Smooth muscle cell (in vitro differentiated cells): ENCODE measurements at regions not wholly inside any gene's neighbourhood (a gene's known extent, or its start where the extent isn't known, plus 50 kb on each side); places are given as distances from the start of the nearest gene placed in this dataset.

ENCODE experiments used
- DNase-seq: peaks from one replicate; lab custom pipeline; 2025; ENCODE audit not compliant: unreplicated experiment; lab: John Stamatoyannopoulos, UW
- H2AFZ ChIP-seq: fragments of 200-600 bp; sonication (generic); 2 replicates; pipeline ENCODE4 v1.6.0; 2016; ENCODE audit warnings: antibody characterized with exemption, low read depth, mild to moderate bottlenecking
- H3F3A ChIP-seq: fragments of 200-600 bp; sonication (generic); 2 replicates; pipeline ENCODE4 v1.6.0; 2017; ENCODE audit warnings: antibody characterized with exemption, low read depth
- H3K27ac ChIP-seq: fragments of 200-600 bp; sonication (generic); 2 replicates; pipeline ENCODE4 v1.5.1; 2016; ENCODE audit warnings: low read depth, mild to moderate bottlenecking
- H3K27me3 ChIP-seq: fragments of 200-600 bp; sonication (generic); 2 replicates; pipeline ENCODE4 v1.6.1; 2016; ENCODE audit warnings: low read depth, mild to moderate bottlenecking
- H3K36me3 ChIP-seq: fragments of 200-600 bp; sonication (generic); 2 replicates; pipeline ENCODE4 v1.5.1; 2016; ENCODE audit warnings: low read depth
- H3K4me1 ChIP-seq: fragments of 200-600 bp; sonication (generic); 2 replicates; pipeline ENCODE4 v1.5.1; 2016; ENCODE audit warnings: low read depth
- H3K4me2 ChIP-seq: fragments of 200-600 bp; sonication (generic); 2 replicates; pipeline ENCODE4 v1.6.0; 2016; ENCODE audit warnings: mild to moderate bottlenecking
- H3K4me3 ChIP-seq: fragments of 200-600 bp; sonication (generic); 2 replicates; pipeline ENCODE4 v1.5.1; 2016; ENCODE audit warnings: mild to moderate bottlenecking
- H3K79me2 ChIP-seq: fragments of 200-600 bp; sonication (generic); 2 replicates; pipeline ENCODE4 v1.6.0; 2016; ENCODE audit warnings: low read depth, mild to moderate bottlenecking
- H3K9ac ChIP-seq: fragments of 200-600 bp; sonication (generic); 2 replicates; pipeline ENCODE4 v1.6.0; 2016; ENCODE audit warnings: low read depth
- H3K9me3 ChIP-seq: fragments of 200-600 bp; sonication (generic); replicated peaks from 2 replicates; pipeline ENCODE4 v1.5.1; 2016; ENCODE audit warnings: low read depth
- H4K20me1 ChIP-seq: fragments of 200-600 bp; sonication (generic); 2 replicates; pipeline ENCODE4 v1.6.0; 2016; ENCODE audit warnings: low read depth
- WGBS: methylation state at CpG from one replicate; pipeline ENCODE4 v1.1.7; 2016; ENCODE audit warnings: low lambda C conversion rate; 5-methylcytosine and 5-hydroxymethylcytosine counted together
- TF ChIP-seq, protein P1 (sequence below): fragments of 200-600 bp; sonication (generic); IDR thresholded peaks from 2 replicates; pipeline ENCODE4 v1.5.1; 2017; ENCODE audit warnings: borderline replicate concordance, mild to moderate bottlenecking, antibody characterized with exemption; ENCODE audit not compliant: insufficient read depth, poor library complexity, severe bottlenecking

DNA sequence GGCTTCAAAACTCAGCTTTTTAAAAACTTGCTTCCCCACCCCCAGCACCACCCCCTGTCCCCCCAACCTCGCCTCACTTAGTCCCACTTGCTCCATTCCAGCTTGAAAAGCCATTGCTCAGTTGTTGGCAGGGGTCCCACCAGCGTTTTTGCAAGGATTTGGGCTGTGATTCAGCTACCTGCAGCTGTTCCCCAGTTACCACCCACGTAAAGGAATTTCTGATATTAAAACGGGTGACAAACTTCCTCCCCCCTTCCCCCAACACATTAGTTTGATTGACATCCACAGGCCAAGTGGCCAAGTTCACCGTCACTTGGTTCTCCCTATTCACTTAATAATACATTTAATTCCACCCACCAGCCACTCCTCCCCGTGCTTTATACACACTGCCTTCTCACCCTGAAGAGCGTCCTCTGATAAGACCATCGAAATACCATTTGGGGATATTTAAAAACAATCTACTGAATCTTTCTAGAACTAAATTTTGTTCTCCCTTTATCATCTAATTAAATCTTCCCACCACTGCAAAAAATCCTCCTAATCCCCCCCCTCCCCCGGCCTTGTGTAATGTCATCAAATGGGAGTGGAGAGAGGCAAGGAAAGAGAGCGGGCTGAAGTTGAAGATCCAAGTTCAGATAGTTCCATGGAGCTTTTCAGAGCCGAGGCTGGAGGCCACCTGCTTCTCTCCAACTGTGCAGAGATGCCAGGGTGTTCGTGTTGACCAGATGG lies 55.1 kb downstream of the SOX9 start:
- Histone ChIP-seq H3K4me3 (no peak overlapping the region), H3K27ac (no peak overlapping the region), H3K4me1 (peaks cover 6% of the 10 kb centered on the region), H3F3A (no peaks in the 10 kb centered on the region), H3K79me2 (no peaks in the 10 kb centered on the region), H3K9me3 (no peaks in the 10 kb centered on the region), H3K9ac (no peak overlapping the region), H3K27me3 (no peaks in the 10 kb centered on the region), H3K36me3 (no peaks in the 10 kb centered on the region), H3K4me2 (no peak overlapping the region), H4K20me1 (no peaks in the 10 kb centered on the region), H2AFZ (no peak overlapping the region)
- TF ChIP-seq, protein P1, sequence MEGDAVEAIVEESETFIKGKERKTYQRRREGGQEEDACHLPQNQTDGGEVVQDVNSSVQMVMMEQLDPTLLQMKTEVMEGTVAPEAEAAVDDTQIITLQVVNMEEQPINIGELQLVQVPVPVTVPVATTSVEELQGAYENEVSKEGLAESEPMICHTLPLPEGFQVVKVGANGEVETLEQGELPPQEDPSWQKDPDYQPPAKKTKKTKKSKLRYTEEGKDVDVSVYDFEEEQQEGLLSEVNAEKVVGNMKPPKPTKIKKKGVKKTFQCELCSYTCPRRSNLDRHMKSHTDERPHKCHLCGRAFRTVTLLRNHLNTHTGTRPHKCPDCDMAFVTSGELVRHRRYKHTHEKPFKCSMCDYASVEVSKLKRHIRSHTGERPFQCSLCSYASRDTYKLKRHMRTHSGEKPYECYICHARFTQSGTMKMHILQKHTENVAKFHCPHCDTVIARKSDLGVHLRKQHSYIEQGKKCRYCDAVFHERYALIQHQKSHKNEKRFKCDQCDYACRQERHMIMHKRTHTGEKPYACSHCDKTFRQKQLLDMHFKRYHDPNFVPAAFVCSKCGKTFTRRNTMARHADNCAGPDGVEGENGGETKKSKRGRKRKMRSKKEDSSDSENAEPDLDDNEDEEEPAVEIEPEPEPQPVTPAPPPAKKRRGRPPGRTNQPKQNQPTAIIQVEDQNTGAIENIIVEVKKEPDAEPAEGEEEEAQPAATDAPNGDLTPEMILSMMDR: no peak
- DNase-seq: no peak
- WGBS: 89% methylated on average over 12 of the region's 12 CpGs

- Histone ChIP-seq H3K27ac (no peak overlapping the region), H3F3A (no peaks in the 10 kb centered on the region), H2AFZ (no peak overlapping the region), H3K27me3 (no peaks in the 10 kb centered on the region), H3K9ac (no peak overlapping the region), H3K4me1 (peaks cover 6% of the 10 kb centered on the region), H3K4me3 (no peak overlapping the region), H3K36me3 (no peaks in the 10 kb centered on the region), H3K9me3 (no peaks in the 10 kb centered on the region), H3K79me2 (no peaks in the 10 kb centered on the region), H3K4me2 (no peak overlapping the region), H4K20me1 (no peaks in the 10 kb centered on the region)
- 94% methylated on average over 3 of the region's 3 CpGs for WGBS
- no peak for DNase-seq
- TF ChIP-seq, protein P1: no peak
Measured at GRCh38 chr17:72176516-72176851, 55.7 kb downstream of the SOX9 start.

GRCh38 chr17:72176951-72177660 lies 56.3 kb downstream of the SOX9 start:
- H3K4me3 ChIP-seq: no peak overlapping the region
- no peak overlapping the region for H3K9ac ChIP-seq
- H3K36me3 ChIP-seq: no peaks in the 10 kb centered on the region
- WGBS: 87% methylated on average over 8 of the region's 8 CpGs
- no peaks in the 10 kb centered on the region for H3K9me3 ChIP-seq
- H3K27ac ChIP-seq: no peak overlapping the region
- no peaks in the 10 kb centered on the region for H3F3A ChIP-seq
- H3K27me3 ChIP-seq: no peaks in the 10 kb centered on the region
- peaks cover 5% of the 10 kb centered on the region for H3K4me1 ChIP-seq
- no peak overlapping the region for H3K4me2 ChIP-seq
- H4K20me1 ChIP-seq: no peaks in the 10 kb centered on the region
- TF ChIP-seq, protein P1: no peak
- no peaks in the 10 kb centered on the region for H3K79me2 ChIP-seq
- DNase-seq: no peak
- H2AFZ ChIP-seq: no peak overlapping the region

- no peak for DNase-seq
- H3K9me3 ChIP-seq: no peaks in the 10 kb centered on the region
- no peaks in the 10 kb centered on the region for H3F3A ChIP-seq
- H3K4me2 ChIP-seq: no peak overlapping the region
- H3K27me3 ChIP-seq: no peaks in the 10 kb centered on the region
- no peak overlapping the region for H3K27ac ChIP-seq
- H2AFZ ChIP-seq: no peak overlapping the region
- no peaks in the 10 kb centered on the region for H3K4me1 ChIP-seq
- H3K79me2 ChIP-seq: no peaks in the 10 kb centered on the region
- TF ChIP-seq, protein P1: no peak
- no peaks in the 10 kb centered on the region for H4K20me1 ChIP-seq
- H3K36me3 ChIP-seq: no peaks in the 10 kb centered on the region
- no peak overlapping the region for H3K4me3 ChIP-seq
- no peak overlapping the region for H3K9ac ChIP-seq
- WGBS: 98% methylated on average over 2 of the region's 2 CpGs
Measured at GRCh38 chr17:72177738-72178137, 56.9 kb downstream of the SOX9 start.
